ENCODE measurements at regions not wholly inside any gene's neighbourhood (a gene's known extent, or its start where the extent isn't known, plus 50 kb on each side); places are given as distances from the start of the nearest gene placed in this dataset.

- Histone ChIP-seq H3K9me3 (no peaks in the 10 kb centered on the region), H3K36me3 (no peaks in the 10 kb centered on the region), H3K27me3 (peaks cover 0 to 8% of the 10 kb centered on the region in 2 donors), H3K27ac (no peak overlapping the region), H3K4me1 (no peaks in the 10 kb centered on the region), H3K4me3 (no peak overlapping the region)
- intact Hi-C loops (cut with DNase I; ENCODE audit: low total_unique reads), result no loop called here
- TF ChIP-seq, protein P1, sequence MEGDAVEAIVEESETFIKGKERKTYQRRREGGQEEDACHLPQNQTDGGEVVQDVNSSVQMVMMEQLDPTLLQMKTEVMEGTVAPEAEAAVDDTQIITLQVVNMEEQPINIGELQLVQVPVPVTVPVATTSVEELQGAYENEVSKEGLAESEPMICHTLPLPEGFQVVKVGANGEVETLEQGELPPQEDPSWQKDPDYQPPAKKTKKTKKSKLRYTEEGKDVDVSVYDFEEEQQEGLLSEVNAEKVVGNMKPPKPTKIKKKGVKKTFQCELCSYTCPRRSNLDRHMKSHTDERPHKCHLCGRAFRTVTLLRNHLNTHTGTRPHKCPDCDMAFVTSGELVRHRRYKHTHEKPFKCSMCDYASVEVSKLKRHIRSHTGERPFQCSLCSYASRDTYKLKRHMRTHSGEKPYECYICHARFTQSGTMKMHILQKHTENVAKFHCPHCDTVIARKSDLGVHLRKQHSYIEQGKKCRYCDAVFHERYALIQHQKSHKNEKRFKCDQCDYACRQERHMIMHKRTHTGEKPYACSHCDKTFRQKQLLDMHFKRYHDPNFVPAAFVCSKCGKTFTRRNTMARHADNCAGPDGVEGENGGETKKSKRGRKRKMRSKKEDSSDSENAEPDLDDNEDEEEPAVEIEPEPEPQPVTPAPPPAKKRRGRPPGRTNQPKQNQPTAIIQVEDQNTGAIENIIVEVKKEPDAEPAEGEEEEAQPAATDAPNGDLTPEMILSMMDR (IDR thresholded peaks at IDR 0.05), result no peak
- no peak for DNase-seq
Measured at GRCh38 chr20:48317578-48317977, 510.2 kb downstream of the PREX1 start.

- H3K27ac ChIP-seq, result no peak overlapping the region
- no peaks in the 10 kb centered on the region for H3K4me1 ChIP-seq
- H3K27me3 ChIP-seq, result peaks cover 0 to 8% of the 10 kb centered on the region in 2 donors
- TF ChIP-seq, protein P1 (IDR thresholded peaks at IDR 0.05), result no peak
- no peaks in the 10 kb centered on the region for H3K36me3 ChIP-seq
- DNase-seq, result no peak
- H3K4me3 ChIP-seq, result no peak overlapping the region
- no peaks in the 10 kb centered on the region for H3K9me3 ChIP-seq
- intact Hi-C loops (cut with DNase I; ENCODE audit: low total_unique reads), result no loop called here
Measured at GRCh38 chr20:48314925-48315592, 512.7 kb downstream of the PREX1 start.

DNA sequence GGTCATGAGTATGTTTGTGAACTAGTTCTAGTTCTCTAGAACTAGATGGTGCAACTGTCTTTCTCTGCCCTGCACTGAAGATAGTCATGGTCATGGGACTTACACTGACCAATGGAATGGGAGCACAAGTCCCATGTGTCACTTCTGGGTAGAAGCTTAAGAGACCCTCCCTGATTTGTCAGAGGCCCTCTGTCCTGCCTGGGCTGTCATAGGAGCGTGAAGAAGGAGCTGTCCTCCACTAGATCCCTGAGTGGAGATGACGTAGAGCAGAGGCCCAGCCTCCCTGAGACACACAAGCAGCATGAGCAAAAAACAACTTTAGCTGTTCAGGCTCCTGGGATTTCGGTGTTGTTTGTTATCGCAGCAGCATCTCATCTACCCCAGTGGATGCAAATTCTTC is 514.5 kb downstream of the PREX1 start:
- Histone ChIP-seq H3K36me3 (no peaks in the 10 kb centered on the region), H3K4me3 (no peak overlapping the region), H3K27ac (no peak overlapping the region), H3K4me1 (no peaks in the 10 kb centered on the region), H3K9me3 (no peaks in the 10 kb centered on the region), H3K27me3 (peaks cover 0 to 4% of the 10 kb centered on the region in 2 donors)
- DNase-seq, result no peak
- TF ChIP-seq, protein P1 (IDR thresholded peaks at IDR 0.05), result no peak
- intact Hi-C loops (cut with DNase I; ENCODE audit: low total_unique reads), result no loop called here

DNA sequence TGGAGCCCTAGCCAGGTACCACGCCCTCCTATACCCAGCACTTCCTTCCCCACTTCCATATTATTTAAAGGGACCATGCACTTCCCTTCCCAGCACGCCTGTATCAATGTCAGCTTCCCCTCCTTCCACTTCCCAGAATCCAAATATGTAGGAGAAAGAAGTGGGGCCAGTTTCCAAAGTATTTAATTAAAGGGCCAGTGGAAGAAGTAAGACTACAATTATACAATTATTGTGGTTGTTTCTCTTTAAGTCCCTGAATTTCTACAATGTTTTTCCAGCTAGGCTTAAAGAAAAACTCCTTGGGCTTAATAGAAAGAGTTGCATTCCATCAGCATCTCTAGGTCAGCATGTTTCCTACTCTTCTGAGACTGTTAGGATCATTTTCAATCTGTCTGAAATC is 515.8 kb downstream of the PREX1 start:
- no peaks in the 10 kb centered on the region for H3K36me3 ChIP-seq
- no peak overlapping the region for H3K27ac ChIP-seq
- H3K27me3 ChIP-seq, result peaks cover 0 to 4% of the 10 kb centered on the region in 2 donors
- TF ChIP-seq, protein P1 (IDR thresholded peaks at IDR 0.05), result no peak
- H3K4me3 ChIP-seq, result no peak overlapping the region
- no peaks in the 10 kb centered on the region for H3K4me1 ChIP-seq
- intact Hi-C loops (cut with DNase I; ENCODE audit: low total_unique reads), result no loop called here
- H3K9me3 ChIP-seq, result no peaks in the 10 kb centered on the region
- no peak for DNase-seq

- Histone ChIP-seq H3K36me3 (no peaks in the 10 kb centered on the region), H3K27ac (no peak overlapping the region), H3K4me1 (no peaks in the 10 kb centered on the region), H3K9me3 (no peaks in the 10 kb centered on the region), H3K27me3 (peaks cover 0 to 4% of the 10 kb centered on the region in 2 donors), H3K4me3 (no peak overlapping the region)
- TF ChIP-seq, protein P1 (IDR thresholded peaks at IDR 0.05), result no peak
- intact Hi-C loops (cut with DNase I; ENCODE audit: low total_unique reads), result no loop called here
- no peak for DNase-seq
Measured at GRCh38 chr20:48310305-48310704, 517.5 kb downstream of the PREX1 start.
